ENCODE measurements at regions not wholly inside any gene's neighbourhood (a gene's known extent, or its start where the extent isn't known, plus 50 kb on each side); places are given as distances from the start of the nearest gene placed in this dataset.

DNA sequence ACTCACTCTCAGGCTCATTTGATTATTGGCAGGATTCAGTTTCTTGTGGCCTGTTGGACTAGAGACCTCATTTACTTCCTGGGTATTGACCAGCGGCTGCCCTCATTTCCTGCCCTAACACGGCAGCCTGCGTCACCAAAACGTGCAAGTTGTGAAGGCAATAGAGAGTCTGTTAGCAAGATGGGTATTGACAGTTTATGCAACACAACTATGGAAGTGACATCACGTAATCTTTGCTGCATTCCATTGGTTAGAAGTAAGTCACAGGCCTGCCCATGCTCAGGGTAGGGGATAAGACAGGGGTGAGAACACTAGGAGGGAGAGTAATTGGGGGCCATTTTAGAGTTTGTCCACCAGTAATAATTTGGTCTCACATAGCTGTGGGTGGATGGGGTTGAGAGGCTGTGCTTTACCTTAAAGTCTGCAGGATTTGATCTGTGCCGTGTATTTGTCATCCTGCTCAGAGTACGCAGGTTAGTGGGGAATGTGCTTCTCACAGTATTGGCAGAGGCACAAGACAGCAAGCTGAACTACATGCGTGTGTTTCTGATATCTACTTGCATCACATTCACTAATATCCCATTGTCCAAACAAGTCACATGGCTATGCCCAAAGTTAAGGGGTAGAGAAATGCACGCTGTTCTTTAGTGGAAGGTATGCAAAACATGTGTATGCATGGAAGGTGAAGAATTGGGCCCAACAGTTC lies 83.3 kb downstream of the EDEM1 start:
- DNase-seq: no peak

DNA sequence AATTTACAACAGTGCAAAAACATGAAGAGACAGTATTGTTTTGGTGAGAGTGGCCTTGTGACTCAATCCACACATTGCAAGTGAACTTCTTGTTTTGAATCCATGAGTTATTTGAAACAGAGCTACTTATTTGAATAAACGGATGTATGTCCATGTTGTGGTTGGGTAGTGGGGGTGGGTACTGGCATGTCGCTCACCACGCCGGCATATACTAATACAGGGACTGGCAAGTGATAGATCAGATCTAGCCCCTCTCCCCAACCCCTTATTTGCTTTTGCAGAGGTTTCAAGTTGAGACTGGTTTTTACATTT lies 83.8 kb downstream of the EDEM1 start:
- DNase-seq: no peak

DNA sequence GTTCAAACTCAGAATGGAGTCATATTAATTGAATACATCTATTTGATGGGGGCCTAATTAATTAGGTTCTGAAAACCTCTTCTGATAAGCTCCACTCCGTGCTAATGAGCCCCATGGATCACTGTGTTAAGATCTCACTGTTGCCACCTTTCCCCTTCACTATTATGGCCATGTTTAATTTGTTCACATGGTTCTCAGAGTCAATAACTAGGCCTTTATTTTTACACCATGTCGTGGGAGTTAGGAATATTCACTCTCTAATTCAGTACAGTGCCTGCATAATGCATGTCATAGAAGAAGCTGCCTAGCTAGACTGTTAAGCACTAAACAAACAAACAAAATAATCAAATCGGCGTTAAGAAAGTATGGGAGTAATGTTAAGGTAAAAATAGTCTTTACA lies 84.9 kb downstream of the EDEM1 start:
- DNase-seq: no peak

GRCh38 chr3:5274091-5274490 lies 86.6 kb downstream of the EDEM1 start:
- no peak for DNase-seq

GRCh38 chr3:5275529-5275928 lies 88.0 kb downstream of the EDEM1 start:
- DNase-seq: no peak

DNA sequence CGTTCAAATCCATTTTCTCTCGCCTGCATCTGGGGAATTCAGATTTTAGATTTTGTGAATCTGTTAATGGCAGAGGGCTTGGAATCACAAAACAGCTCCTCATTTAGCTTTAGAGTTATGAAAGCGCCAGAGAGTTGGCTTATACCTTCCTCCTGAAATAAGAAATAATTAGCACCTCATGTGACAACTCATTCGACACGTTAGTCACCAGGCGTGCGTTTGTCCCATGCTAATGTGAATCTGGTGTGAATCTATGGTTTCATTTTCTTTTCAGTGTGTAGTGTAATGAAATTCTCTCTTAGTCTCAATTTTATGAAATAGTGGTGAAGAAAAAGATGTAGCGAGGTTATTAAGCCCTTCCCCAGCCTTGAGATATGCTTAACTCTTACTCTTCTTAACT lies 89.4 kb downstream of the EDEM1 start:
- no peak for DNase-seq

DNA sequence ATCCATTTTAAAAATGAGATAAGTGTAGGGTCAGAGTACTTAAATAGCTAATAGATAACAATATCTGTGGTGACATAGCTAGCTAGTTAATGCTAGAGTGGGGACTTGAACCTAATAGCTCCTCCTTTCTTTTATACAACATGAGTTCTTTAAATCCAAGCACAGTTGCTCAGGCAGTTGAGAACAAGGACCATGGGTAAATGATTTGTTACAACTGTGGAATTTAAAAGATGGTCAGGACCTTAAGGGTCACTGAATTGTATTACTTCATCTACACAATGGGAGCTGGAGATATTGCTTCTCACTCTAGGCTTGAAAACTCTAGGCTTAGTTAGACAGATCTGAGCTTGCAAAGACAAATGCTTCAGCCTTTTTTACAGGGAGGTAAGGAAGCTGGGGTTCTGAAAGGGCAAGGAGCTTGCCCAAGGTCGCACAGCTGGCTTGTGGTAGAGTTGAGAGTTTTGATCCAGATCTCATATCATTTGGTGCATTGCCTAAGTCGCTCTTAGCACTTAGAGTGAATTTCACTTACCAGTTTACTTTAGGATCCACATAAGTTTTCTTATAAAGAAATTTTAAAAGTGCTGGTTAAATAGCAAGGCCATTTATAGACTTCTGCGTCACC lies 90.2 kb downstream of the EDEM1 start:
- no peak for DNase-seq

DNA sequence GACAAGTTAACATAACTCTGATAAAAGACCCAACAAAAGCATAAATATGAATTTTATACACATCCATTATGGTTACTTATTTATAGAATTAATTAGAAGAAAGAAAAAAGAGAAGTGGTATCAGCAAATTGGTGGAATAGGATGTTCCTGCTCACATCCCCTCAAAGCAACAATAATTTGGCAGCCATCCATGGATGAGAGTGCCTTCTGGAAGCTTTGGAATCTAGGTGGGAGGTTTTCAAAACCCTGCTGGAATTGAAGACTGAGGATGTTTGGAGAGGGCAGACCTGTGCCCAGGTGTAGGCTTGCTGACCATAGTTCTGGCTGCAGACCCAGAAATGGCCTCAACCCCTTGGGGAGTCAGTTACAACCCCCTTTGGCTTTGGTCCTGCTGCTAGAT lies 91.2 kb downstream of the EDEM1 start:
- no peak for DNase-seq

GRCh38 chr3:5282703-5283102 lies 95.2 kb downstream of the EDEM1 start:
- no peak for DNase-seq

- no peak for DNase-seq
These were observed 97.9 kb downstream of the EDEM1 start for GRCh38 chr3:5285439-5285838.

DNA sequence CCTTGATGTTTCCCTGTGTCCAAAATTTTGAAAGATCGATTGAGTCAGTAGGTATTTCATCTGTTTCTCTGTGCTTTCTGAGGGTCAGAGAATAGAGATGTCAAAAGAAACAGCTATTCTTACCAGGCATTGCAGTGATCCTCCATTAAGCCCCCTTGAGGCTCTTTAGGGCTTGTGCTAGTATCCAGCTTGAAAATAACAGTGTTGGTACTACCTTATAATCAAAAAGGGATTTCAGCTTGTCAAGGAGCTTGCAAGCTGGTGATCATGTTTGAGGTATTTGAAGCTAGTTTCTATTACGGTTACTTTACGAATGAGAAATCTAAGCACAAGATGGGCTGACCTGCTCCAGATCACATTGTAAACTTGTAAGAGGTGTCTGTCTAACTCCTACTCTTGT lies 103.4 kb downstream of the EDEM1 start:
- no peak for DNase-seq

- no peak for DNase-seq
These were observed 105.0 kb downstream of the EDEM1 start for GRCh38 chr3:5292512-5292911.

- DNase-seq: no peak
These were observed 105.7 kb downstream of the EDEM1 start for GRCh38 chr3:5293207-5293606.

DNA sequence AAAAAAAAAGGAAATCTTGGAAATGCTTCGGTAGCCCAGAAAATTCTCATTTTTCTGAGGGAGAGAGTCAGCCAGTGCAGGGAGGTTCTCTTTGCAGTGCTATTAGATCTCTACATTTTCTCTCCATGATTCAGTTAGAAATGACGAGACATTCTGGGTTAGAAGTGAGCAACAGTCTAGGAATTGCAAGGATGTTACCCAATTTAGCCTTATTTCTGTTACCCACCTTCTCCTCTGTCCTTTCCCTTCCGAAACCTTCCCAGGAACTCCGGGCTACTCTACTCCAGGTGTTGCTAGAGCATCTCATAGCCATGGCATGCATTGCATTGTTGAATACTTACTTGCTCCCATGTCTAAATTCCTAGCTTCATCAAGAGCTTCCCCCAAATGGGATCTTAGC lies 106.8 kb downstream of the EDEM1 start:
- DNase-seq: no peak

DNA sequence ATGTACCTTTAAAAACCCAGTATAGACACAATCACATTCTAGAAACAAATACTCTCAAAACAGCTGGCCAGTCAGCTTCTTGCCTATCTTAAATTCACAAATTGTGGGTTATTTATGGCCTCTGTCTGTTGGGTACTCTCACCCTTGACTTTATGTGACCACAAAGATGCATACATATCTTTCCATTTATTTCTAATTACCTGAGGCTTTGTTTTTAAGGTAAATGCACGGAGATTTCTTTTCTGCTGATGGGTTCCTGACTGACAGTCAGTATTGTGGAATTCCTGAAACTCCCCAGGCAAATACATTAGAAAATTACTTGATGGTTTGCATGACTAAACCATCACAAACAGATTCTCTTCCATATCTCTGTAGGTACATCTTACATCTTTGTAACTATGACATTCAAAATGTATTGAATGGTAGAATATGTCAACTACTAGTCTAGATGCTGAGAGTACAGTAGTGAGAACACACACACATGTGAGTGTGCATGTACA lies 107.7 kb downstream of the EDEM1 start:
- no peak for DNase-seq

- no peak for DNase-seq
These were observed 108.9 kb downstream of the EDEM1 start for GRCh38 chr3:5296362-5296761.

GRCh38 chr3:5297895-5298294 lies 110.4 kb downstream of the EDEM1 start:
- DNase-seq: no peak

GRCh38 chr3:5298453-5298852 lies 110.9 kb downstream of the EDEM1 start:
- DNase-seq: no peak

GRCh38 chr3:5299161-5299560 lies 111.7 kb downstream of the EDEM1 start:
- no peak for DNase-seq

DNA sequence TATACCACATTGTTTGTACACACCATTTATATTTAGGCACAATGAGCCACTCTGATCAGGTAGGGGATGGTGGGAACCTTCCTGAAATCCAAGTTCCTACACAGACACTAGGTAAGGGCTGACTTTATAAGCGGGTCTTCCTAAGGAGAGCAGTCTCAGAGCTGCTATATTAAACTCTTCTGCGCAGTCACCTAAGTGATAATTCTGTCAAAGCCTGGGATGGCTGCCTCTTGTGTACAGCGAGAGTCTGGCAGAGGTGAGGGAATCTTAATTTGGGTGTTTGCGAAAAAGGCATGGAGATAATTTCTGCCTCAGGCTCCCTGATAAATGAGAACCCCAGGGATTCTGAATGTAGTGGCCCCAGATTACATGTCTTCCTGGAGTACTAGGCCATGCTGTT lies 113.1 kb downstream of the EDEM1 start:
- no peak for DNase-seq

- no peak for DNase-seq
These were observed 114.3 kb downstream of the EDEM1 start for GRCh38 chr3:5301651-5302297.

- DNase-seq: no peak
These were observed 115.2 kb downstream of the EDEM1 start for GRCh38 chr3:5302661-5303060.

GRCh38 chr3:5304188-5304587 lies 116.7 kb downstream of the EDEM1 start:
- DNase-seq: no peak
